ENCODE measurements at regions not wholly inside any gene's neighbourhood (a gene's known extent, or its start where the extent isn't known, plus 50 kb on each side); places are given as distances from the start of the nearest gene placed in this dataset.

- TF ChIP-seq CTCF (optimal IDR thresholded peaks at IDR 0.05 in 1 of 3, IDR thresholded peaks at IDR 0.05 in 1 of 3, conservative IDR thresholded peaks at IDR 0.05 in 1 of 3; ENCODE audit: extremely low read depth in 1 of 3, insufficient read depth in 2 of 3, low read length in 3 of 3) = no peak
- no peak for TF ChIP-seq EZH2 (IDR thresholded peaks at IDR 0.05; ENCODE audit: low read length)
These were observed 335.7 kb upstream of the PIK3R1 start for GRCh38 chr5:67879620-67880510.
